GM23338 (cell line): ENCODE measurements at regions not wholly inside any gene's neighbourhood (a gene's known extent, or its start where the extent isn't known, plus 50 kb on each side); places are given as distances from the start of the nearest gene placed in this dataset.

Source experiments
- ATAC-seq: fragments of 200-7000 bp; cut with Tn5 transposase; 3 replicates; pipeline ENCODE4 v1.9.1; 2020
- DNase-seq: peaks from one replicate; pipeline ENCODE4 v3.0.0-alpha.2; 2015; ENCODE audit warnings: low spot score
- H2AFZ ChIP-seq: fragments of 200-600 bp; sonication (generic); 2 replicates; pipeline ENCODE4 v1.8.0; 2016; ENCODE audit warnings: antibody characterized with exemption, mild to moderate bottlenecking, moderate library complexity
- H3F3A ChIP-seq: fragments of 200-600 bp; sonication (generic); replicated peaks from 2 replicates; pipeline ENCODE4 v1.8.0; 2017; ENCODE audit warnings: antibody characterized with exemption, mixed run types, low read depth
- H3K27ac ChIP-seq: fragments of 200-600 bp; sonication (generic); 2 replicates; pipeline ENCODE4 v1.6.1; 2016; ENCODE audit warnings: low read depth
- H3K27me3 ChIP-seq: fragments of 200-600 bp; sonication (generic); 2 replicates; pipeline ENCODE4 v1.8.0; 2016; ENCODE audit warnings: mild to moderate bottlenecking, mixed run types, moderate library complexity; ENCODE audit not compliant: insufficient read depth
- H3K36me3 ChIP-seq: fragments of 200-600 bp; sonication (generic); 2 replicates; pipeline ENCODE4 v1.8.0; 2016; ENCODE audit warnings: mild to moderate bottlenecking; ENCODE audit not compliant: insufficient read depth
- H3K4me1 ChIP-seq: fragments of 200-600 bp; sonication (generic); 2 replicates; pipeline ENCODE4 v1.8.0; 2016; ENCODE audit warnings: mild to moderate bottlenecking, moderate library complexity; ENCODE audit not compliant: insufficient read depth
- H3K4me2 ChIP-seq: fragments of 200-600 bp; sonication (generic); 2 replicates; pipeline ENCODE4 v1.7.1; 2017; ENCODE audit warnings: mixed run types
- H3K4me3 ChIP-seq: fragments of 200-600 bp; sonication (generic); 2 replicates; pipeline ENCODE4 v1.6.1; 2016; ENCODE audit warnings: mixed run types
- H3K79me2 ChIP-seq: fragments of 200-600 bp; sonication (generic); replicated peaks from 2 replicates; pipeline ENCODE4 v1.8.0; 2017; ENCODE audit warnings: mild to moderate bottlenecking; ENCODE audit not compliant: insufficient read depth
- H3K9me2 ChIP-seq: fragments of 200-600 bp; sonication (generic); 2 replicates; pipeline ENCODE4 v1.8.0; 2017; ENCODE audit not compliant: insufficient read depth
- H4K20me1 ChIP-seq: fragments of 200-600 bp; sonication (generic); replicated peaks from 2 replicates; pipeline ENCODE4 v1.8.0; 2017; ENCODE audit warnings: mild to moderate bottlenecking; ENCODE audit not compliant: insufficient read depth
- H3K27ac Mint-ChIP-seq: 2 replicates; pipeline ENCODE4 v1.8.0; 2020; ENCODE audit warnings: inconsistent platforms, mild to moderate bottlenecking, moderate library complexity, mixed read lengths
- H3K27me3 Mint-ChIP-seq: 3 replicates; pipeline ENCODE4 v1.8.0; 2022; ENCODE audit warnings: low read depth, mild to moderate bottlenecking, moderate library complexity, mixed read lengths, inconsistent platforms; ENCODE audit not compliant: insufficient read depth, poor library complexity
- H3K36me3 Mint-ChIP-seq: 3 replicates; pipeline ENCODE4 v1.8.0; 2021; ENCODE audit warnings: low read depth, mild to moderate bottlenecking, inconsistent platforms, moderate library complexity, mixed read lengths
- H3K4me1 Mint-ChIP-seq: 3 replicates; pipeline ENCODE4 v1.8.0; 2020; ENCODE audit warnings: mild to moderate bottlenecking, inconsistent platforms, mixed read lengths
- H3K4me3 Mint-ChIP-seq: 3 replicates; pipeline ENCODE4 v1.8.0; 2021; ENCODE audit warnings: moderate library complexity, mild to moderate bottlenecking, inconsistent platforms, mixed read lengths
- H3K9me3 Mint-ChIP-seq: 3 replicates; pipeline ENCODE4 v1.8.0; 2020; ENCODE audit warnings: moderate library complexity, mild to moderate bottlenecking, inconsistent platforms, mixed read lengths
- ETS1 ChIP-seq: IDR thresholded peaks from 2 replicates; pipeline ENCODE4 v1.6.1; 2016; ENCODE audit warnings: antibody characterized with exemption
- EZH2 ChIP-seq: fragments of 200-600 bp; sonication (generic); IDR thresholded peaks from one replicate; pipeline ENCODE4 v1.8.0; 2017; ENCODE audit warnings: antibody characterized with exemption, mild to moderate bottlenecking, low read depth; ENCODE audit not compliant: unreplicated experiment
- EZH2phosphoT487 ChIP-seq: fragments of 200-600 bp; sonication (generic); IDR thresholded peaks from one replicate; pipeline ENCODE4 v1.8.1; 2018; ENCODE audit warnings: antibody characterized with exemption; ENCODE audit not compliant: unreplicated experiment
- NANOG ChIP-seq: IDR thresholded peaks from 2 replicates; pipeline ENCODE4 v1.6.1; 2016; ENCODE audit warnings: antibody characterized with exemption, borderline replicate concordance
- POLR2AphosphoS5 ChIP-seq: IDR thresholded peaks from 2 replicates; pipeline ENCODE4 v1.6.1; 2016; ENCODE audit warnings: antibody characterized with exemption, low read depth
- ZNF114 ChIP-seq: fragments of 250-450 bp; sonication (Bioruptor Pico); IDR thresholded peaks from 2 replicates; pipeline ENCODE4 v1.5.0; 2020; ENCODE audit warnings: mild to moderate bottlenecking, moderate library complexity
- TF ChIP-seq, protein P1 (sequence below), 2 experiments: fragments of 200-600 bp in 1 of 2; sonication (generic) in 1 of 2; conservative IDR thresholded peaks; 2 replicates each; pipeline versions ENCODE4 v1.5.1 to v1.6.1; 2016 to 2017; ENCODE audit warnings: antibody characterized with exemption in 2 of 2, low read depth in 2 of 2, mild to moderate bottlenecking in 2 of 2, moderate library complexity in 1 of 2
- TF ChIP-seq, protein P2 (sequence below): fragments of 250-450 bp; sonication (Bioruptor Pico); IDR thresholded peaks from 2 replicates; pipeline ENCODE4 v1.5.0; 2020; ENCODE audit warnings: mild to moderate bottlenecking, moderate library complexity

GRCh38 chr2:35356332-35356731, 999.2 kb upstream of the CRIM1 start (continued):
- TF ChIP-seq POLR2AphosphoS5: no peak
- TF ChIP-seq EZH2phosphoT487: no peak
- TF ChIP-seq, protein P1, sequence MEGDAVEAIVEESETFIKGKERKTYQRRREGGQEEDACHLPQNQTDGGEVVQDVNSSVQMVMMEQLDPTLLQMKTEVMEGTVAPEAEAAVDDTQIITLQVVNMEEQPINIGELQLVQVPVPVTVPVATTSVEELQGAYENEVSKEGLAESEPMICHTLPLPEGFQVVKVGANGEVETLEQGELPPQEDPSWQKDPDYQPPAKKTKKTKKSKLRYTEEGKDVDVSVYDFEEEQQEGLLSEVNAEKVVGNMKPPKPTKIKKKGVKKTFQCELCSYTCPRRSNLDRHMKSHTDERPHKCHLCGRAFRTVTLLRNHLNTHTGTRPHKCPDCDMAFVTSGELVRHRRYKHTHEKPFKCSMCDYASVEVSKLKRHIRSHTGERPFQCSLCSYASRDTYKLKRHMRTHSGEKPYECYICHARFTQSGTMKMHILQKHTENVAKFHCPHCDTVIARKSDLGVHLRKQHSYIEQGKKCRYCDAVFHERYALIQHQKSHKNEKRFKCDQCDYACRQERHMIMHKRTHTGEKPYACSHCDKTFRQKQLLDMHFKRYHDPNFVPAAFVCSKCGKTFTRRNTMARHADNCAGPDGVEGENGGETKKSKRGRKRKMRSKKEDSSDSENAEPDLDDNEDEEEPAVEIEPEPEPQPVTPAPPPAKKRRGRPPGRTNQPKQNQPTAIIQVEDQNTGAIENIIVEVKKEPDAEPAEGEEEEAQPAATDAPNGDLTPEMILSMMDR (conservative IDR thresholded peaks at IDR 0.05; ENCODE audit: low read depth in 2 of 2): no peak
- TF ChIP-seq EZH2: no peak

DNA sequence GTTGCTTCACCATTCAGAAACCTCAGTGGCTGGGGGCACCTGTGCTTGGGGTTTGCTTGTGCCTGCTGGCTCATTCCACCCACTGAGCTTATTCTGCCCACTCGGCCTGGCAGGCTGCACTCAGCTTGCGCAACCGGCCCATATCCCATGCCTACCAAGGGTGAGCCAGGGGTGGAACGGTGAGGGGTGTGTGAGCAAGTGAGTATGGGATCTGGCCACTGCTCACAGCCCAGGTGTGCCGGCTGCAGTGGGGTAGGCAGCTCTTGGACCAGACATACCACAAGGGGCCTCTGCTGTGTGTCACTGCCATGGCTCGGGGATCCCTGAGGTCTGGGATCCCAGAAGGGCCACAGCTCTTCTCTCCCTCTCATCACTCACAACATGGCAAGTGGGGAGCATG, 1000.5 kb upstream of the CRIM1 start:
- ATAC-seq: no peak
- Histone ChIP-seq H3K27me3 (no peaks in the 10 kb centered on the region), H3K27ac (no peak overlapping the region), H3K4me3 (no peak overlapping the region), H3K79me2 (no peaks in the 10 kb centered on the region), H3K4me1 (no peaks in the 10 kb centered on the region), H4K20me1 (no peaks in the 10 kb centered on the region), H3K4me2 (no peak overlapping the region), H3K36me3 (no peaks in the 10 kb centered on the region), H3K9me2 (no peaks in the 10 kb centered on the region), H2AFZ (no peak overlapping the region), H3F3A (no peaks in the 10 kb centered on the region)
- no peak overlapping the region for H3K27ac Mint-ChIP-seq
- H3K36me3 Mint-ChIP-seq: peaks cover 14% of the 10 kb centered on the region
- no peak for DNase-seq
- H3K27me3 Mint-ChIP-seq: no peaks in the 10 kb centered on the region
- TF ChIP-seq, protein P2, sequence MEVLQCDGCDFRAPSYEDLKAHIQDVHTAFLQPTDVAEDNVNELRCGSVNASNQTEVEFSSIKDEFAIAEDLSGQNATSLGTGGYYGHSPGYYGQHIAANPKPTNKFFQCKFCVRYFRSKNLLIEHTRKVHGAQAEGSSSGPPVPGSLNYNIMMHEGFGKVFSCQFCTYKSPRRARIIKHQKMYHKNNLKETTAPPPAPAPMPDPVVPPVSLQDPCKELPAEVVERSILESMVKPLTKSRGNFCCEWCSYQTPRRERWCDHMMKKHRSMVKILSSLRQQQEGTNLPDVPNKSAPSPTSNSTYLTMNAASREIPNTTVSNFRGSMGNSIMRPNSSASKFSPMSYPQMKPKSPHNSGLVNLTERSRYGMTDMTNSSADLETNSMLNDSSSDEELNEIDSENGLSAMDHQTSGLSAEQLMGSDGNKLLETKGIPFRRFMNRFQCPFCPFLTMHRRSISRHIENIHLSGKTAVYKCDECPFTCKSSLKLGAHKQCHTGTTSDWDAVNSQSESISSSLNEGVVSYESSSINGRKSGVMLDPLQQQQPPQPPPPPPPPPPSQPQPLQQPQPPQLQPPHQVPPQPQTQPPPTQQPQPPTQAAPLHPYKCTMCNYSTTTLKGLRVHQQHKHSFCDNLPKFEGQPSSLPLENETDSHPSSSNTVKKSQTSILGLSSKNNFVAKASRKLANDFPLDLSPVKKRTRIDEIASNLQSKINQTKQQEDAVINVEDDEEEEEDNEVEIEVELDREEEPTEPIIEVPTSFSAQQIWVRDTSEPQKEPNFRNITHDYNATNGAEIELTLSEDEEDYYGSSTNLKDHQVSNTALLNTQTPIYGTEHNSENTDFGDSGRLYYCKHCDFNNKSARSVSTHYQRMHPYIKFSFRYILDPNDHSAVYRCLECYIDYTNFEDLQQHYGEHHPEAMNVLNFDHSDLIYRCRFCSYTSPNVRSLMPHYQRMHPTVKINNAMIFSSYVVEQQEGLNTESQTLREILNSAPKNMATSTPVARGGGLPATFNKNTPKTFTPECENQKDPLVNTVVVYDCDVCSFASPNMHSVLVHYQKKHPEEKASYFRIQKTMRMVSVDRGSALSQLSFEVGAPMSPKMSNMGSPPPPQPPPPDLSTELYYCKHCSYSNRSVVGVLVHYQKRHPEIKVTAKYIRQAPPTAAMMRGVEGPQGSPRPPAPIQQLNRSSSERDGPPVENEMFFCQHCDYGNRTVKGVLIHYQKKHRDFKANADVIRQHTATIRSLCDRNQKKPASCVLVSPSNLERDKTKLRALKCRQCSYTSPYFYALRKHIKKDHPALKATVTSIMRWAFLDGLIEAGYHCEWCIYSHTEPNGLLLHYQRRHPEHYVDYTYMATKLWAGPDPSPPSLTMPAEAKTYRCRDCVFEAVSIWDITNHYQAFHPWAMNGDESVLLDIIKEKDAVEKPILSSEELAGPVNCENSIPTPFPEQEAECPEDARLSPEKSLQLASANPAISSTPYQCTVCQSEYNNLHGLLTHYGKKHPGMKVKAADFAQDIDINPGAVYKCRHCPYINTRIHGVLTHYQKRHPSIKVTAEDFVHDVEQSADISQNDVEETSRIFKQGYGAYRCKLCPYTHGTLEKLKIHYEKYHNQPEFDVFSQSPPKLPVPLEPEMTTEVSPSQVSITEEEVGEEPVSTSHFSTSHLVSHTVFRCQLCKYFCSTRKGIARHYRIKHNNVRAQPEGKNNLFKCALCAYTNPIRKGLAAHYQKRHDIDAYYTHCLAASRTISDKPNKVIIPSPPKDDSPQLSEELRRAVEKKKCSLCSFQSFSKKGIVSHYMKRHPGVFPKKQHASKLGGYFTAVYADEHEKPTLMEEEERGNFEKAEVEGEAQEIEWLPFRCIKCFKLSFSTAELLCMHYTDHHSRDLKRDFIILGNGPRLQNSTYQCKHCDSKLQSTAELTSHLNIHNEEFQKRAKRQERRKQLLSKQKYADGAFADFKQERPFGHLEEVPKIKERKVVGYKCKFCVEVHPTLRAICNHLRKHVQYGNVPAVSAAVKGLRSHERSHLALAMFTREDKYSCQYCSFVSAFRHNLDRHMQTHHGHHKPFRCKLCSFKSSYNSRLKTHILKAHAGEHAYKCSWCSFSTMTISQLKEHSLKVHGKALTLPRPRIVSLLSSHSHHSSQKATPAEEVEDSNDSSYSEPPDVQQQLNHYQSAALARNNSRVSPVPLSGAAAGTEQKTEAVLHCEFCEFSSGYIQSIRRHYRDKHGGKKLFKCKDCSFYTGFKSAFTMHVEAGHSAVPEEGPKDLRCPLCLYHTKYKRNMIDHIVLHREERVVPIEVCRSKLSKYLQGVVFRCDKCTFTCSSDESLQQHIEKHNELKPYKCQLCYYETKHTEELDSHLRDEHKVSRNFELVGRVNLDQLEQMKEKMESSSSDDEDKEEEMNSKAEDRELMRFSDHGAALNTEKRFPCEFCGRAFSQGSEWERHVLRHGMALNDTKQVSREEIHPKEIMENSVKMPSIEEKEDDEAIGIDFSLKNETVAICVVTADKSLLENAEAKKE (CRISPR knock-in tag): no peak
- no peak for TF ChIP-seq ZNF114 (CRISPR knock-in tag)
- no peak for TF ChIP-seq ETS1
- no peak for TF ChIP-seq EZH2
- no peak for TF ChIP-seq POLR2AphosphoS5
- TF ChIP-seq NANOG: no peak
- H3K9me3 Mint-ChIP-seq: peaks cover 33% of the 10 kb centered on the region
- H3K4me3 Mint-ChIP-seq: no peak overlapping the region
- H3K4me1 Mint-ChIP-seq: no peaks in the 10 kb centered on the region
